ENCODE measurements at regions not wholly inside any gene's neighbourhood (a gene's known extent, or its start where the extent isn't known, plus 50 kb on each side); places are given as distances from the start of the nearest gene placed in this dataset.

- TF ChIP-seq POLR2A (IDR thresholded peaks at IDR 0.05) (no peak), CTCF (IDR thresholded peaks at IDR 0.05) (no peak)
These were observed 62.8 kb upstream of the GPR158 start for GRCh38 chr10:25112016-25112415.
